HG02571 (cell line): ENCODE measurements at regions not wholly inside any gene's neighbourhood (a gene's known extent, or its start where the extent isn't known, plus 50 kb on each side); places are given as distances from the start of the nearest gene placed in this dataset.

Source experiments
- ATAC-seq: cut with Tn5 transposase; IDR thresholded peaks from one replicate; pipeline ENCODE4 v1.9.1; 2021; ENCODE audit warnings: mild to moderate bottlenecking, moderate library complexity; ENCODE audit not compliant: unreplicated experiment

DNA sequence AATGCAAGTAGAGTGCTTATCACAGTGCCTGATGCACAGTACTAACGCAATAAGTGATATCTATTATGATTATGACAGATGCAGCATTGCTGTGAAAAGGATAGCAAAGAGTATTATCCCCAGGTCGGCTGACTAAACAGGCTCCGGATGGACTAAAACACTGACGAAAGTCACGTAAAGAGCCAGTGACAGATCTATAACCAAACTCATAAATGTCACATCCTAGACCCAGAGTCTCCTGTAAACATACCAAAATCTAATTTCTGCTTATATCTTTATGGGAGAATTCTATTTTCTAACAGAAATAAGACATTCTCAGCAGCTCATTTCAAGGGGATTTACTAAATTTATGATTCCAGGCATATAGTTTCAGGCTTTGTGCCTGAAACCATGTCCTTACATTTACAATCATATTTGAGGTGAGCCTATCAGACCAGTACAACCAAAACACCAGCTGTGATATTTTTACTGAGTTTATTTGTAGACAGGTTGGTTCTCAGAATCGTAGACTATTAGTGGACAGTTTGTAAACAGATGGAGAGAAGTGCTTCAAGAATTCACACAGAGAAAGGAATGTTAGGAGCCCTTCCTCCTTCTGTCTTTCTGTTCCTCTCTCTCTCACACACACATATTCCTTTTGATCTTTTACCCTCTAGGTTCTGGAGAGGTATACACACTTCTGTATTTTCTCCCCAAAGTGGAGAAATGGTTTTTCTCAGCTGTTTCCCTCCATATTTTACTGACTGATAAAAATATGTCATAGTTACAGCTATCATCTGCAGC is 52.4 kb upstream of the WDR26 start:
- ATAC-seq, result no peak

DNA sequence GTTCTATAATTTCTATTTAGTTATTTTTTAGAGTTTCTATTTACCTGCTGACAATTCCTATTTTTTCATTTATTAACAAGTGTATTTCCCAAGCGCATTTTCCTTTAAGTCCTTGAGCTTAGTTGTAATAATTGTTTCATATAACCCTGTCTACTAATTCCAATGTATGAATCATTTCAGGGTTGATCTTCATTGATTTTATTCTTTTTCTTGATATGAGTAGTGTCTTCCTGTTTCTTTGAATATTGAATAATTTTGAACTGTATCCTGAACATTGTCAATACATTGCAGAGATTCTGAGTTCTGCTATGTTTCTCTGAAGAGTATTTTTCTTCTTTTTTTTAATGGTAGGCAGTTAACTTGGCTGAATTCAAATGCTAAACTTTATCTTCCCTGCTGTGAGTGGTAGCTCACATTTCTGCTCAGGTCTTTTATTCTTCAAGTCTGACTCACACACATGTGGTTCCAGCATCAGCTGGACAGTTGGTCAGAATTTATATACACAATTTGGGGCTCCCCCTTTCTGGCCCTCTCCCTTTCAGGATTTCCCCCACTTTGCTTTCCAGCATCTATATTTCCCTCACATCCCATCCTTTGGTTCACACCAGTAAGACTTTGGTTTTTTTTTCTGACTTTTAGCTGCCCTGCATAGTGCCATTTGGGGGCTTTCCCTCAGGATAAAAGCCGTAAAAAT is 54.4 kb upstream of the WDR26 start:
- peak; percentile 70 for ATAC-seq

DNA sequence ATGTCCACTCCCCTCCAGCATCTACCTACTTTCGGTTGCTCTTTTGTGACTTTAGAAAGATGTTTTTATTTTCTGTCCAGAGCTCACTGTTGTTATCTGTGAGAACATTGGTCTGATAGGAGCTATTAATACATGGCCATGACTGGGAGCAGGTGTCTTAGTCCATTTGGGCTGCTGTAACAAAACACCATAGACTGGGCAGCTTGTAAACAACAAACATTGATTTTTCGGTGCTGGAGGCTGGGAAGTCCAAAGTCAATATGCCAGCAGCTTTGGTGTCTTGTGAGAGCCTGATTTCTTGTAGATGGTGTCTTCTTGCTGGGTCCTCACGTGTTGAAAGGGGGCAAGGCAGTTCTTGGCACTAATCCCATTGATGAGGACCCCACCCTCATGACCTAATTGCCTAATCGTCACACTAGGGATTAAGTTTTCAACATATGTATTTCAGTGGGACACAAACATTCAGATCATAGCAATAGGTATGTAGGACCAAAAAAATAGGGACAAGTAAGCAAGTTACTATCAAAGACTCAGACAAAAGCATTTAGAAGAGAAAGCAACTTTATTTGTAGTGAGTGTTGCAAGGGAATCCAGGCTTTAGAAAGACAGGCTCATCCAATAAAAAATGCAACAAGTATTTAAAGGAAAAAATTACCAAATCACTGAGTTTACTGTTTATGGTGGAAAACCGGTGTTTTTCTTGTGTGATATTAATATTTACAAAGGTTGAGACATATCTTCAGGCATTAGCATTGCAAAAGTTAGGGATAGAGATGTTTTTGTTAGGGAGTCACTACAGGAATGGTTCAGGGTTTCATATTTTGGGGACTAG is 55.2 kb upstream of the WDR26 start:
- ATAC-seq, result no peak

DNA sequence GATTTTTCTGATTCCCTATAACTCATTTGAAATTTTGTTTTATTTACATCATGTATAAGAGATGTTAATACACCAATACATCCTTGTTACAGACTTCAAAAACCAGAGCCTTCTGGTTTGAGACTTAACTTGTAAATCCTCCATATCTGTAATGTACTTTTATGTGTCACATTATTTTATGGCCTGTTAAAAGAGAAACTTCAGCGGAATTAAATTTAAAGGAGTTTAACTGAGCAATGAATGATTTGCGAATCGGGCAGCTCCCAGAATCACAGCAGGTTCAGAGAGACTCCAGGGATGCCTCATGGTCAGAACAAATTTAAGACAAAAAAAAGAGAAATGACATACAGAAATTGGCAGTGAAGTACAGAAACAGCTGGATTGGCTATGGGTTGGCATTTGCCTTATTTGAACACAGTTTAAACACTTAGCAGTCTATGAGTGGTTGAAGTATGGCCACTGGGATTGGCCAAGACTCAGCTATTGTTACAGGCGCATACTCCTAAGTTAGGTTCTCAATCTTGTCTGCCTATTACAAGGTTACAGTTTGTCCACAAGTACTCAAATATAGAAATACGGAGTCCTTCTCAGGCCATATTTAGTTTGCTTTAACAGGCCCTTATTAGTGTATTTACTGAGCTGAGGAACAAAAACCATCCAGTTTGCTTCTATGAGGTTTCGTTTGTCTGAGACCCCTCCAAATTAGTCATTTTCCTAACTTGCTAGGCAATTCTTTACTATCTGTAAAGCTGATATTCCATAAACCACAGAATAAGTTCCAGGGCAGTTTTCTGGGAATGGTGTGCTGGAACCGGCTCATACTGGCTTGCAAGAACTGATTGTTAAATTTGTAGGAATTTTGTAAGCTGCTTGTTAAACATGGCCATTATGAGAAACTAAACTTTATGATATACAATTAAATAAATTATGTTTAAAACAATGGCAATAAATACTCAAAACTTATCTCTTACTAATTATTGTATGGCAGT is 56.2 kb upstream of the WDR26 start:
- ATAC-seq, result no peak

DNA sequence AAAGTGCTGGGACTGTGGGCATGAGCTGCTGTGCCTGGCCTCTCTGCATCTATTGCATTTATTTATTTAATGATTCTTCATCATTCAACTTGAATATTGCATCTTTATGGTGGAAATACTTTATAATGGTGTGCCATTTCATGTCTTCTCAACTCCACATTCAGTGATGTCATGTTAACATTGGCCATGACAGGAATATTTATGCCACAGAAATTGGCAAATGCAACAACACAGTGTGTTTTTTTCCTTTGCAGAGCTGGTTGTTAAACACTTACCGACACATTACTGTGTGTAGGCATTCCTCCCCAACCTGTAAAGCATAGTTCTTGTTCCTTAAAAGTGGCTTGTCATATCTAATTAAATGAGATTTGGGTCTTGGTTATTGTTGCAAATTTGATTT is 57.4 kb upstream of the WDR26 start:
- ATAC-seq, result no peak

DNA sequence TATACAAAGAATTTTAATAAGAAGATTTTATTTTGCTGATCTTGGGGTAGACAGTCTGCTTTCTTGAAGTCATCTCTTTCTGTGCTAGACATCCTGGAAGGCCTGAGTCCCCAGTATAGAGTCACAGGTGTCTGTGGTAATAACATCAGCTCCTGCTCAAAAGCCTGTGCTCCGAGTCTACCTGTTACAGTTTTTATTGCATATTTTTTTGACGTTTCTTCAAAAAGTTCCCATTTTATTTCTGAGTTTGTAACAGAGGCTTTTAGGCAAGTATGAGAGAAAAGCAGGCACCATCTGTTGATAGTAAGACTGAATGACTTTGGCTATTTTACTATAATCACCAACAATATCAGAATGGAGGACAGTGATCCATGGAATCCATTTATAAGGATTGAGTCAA is 58.0 kb upstream of the WDR26 start:
- ATAC-seq, result no peak

DNA sequence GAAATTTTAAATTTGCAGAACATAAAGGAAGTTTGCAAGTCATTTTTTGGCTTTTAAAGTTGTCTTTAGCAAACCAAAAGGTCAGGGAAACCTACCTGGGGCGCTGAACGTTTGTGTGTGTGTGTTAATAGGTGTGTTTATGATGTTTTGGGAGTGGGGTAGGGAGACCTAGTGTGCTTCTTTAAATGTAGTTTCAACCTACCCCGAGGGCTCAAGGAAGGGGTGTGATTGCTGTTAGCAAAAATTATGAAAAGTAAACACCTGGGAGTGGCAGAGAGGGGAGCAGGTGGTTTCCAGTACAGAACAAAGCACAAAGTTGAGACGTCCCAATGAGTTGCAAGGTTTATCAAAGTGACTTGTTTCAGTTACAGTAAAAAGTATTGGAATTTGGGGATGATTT is 58.7 kb upstream of the WDR26 start:
- ATAC-seq, result no peak

DNA sequence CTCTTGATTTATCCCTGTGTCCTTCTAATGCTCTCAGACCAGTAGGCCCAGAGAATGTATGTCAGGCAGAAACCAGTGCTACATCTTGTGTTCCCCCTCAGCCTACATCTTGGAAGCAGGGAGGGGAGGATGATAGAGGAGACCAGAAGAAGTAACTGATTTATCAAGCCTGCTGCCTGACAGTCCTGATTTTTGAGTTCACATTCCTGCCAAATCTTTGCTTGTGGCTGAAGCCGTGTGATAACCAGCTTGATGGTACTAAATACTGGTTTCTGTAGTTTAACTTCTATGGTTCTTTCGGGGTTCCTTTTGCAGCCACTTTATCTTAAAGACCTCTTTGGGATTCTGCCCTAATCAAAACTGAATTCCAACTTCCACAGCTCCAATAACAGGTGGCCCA is 59.7 kb upstream of the WDR26 start:
- no peak for ATAC-seq

DNA sequence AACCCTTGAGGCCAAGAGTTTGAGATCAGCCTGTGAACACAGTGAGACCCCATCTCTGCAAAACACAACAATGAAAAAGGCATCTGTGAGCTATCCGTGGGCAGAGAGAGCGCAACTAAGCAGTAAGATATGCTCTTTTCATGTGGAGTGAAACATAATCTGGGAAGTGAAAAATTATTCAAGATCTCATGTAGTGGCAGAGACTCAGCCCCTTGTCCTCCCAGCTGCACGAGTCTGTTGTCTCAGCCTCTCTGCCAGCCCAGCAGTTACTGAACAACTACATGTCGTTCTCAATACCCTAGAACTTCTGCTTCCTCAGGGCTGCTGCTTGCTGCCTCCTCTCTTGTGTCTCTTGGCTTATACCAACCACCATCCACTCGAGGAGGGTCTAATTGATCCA is 61.3 kb upstream of the WDR26 start:
- ATAC-seq, result no peak

DNA sequence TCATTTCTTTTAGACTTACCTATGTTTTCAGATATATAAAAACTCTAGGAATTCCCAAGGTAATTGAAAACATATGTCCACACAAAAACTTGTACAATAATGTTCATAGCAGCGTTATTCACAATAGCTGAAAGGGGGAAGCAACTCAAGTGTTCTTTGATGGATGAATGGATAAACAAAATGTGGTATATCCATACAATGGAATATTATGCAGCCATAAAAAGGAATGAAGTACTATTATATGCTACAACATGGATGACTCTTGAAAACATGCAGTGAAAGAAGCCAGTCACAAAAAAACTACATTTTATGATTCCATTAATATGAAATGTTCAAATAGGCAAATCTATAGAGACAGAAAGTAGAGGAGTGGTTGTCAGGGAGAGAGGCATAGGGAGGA is 62.2 kb upstream of the WDR26 start:
- no peak for ATAC-seq

DNA sequence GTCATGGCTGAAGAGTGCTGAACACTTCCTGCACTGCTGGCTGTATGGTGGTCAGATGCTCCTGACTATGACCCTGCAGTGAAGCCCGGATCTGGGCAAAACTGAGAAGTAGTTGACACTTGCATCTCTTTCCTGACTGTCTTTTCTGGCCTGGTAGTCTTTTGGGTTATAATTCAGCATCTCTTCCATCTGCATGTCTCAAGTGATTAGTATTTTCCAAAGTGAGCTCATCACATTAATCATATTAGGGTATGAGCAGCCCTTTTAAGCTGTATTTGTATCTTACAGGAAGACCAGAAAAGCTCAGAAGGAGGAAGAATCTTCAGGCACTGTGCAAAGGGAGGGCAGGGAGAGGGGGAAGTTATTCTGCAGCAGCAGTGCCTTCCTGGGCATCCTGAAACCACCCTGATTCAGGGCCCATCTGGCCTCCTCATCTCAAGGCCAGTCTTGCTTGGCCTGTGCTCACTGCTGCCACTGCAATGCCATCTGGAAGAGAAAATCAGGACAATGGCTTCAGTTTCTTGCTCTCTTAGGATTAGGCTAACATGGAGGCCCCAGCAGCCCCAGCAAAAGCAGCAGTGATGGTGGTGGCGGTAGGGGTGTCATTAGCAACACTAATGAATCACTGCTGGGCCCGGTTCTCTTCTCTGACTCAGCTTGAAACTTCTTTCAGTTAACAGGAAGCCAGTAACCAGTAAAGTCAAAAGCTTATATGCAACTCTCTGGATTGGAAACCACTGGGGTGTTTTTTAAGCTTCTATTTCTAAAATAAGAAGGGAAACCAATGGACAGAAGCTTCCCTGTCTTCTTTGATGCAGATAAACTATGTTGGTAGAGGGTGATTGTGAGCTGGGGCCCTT is 63.3 kb upstream of the WDR26 start:
- peak; percentile 97 for ATAC-seq

DNA sequence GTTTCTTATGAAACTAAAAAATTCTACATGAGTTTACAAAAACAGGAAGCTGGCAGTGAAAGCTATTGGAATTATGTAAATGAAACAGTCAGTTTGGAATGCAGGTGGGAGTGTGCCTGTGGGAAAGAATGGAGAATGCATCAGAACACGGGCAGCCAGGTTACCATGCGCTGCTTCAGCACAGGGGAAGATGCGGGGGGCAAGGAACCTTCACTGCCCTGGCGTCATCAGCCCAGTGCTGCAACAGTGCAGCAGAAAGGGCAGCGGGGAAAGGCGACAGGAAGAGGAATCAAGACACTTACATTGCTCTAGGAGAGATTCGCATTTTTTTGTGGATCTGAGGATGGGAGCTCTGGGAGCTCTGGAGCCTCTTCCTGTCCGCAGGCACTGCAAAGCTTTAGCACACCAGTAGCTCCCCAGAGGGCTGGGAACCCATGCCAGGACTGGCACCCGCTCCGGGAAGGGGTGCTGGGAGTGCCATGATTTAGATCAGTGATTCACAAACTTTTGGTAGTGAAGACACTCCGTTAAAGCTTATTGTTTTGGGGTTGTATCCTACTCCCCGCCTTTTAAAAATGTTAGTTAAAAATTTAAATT is 64.1 kb upstream of the WDR26 start:
- ATAC-seq, result peak; percentile 2

DNA sequence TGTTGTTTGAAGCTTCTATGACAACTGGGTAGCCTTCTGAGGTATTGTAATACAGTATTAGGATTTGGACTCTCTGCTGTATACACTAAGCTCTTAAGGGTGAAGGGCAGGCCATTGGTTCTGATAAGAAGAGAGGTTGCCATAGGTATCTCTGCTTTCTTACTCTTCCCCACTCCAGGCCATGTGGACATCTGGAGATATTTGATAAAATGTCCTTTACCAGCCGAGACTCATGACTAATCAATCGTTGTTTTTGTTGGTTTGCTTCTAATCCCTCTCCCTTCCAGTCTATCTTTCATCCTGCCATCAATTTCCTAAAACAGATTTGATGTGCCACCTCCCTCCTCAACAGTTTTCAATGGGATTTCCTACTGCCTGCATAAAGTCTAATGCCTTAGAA is 64.6 kb upstream of the WDR26 start:
- ATAC-seq, result no peak

DNA sequence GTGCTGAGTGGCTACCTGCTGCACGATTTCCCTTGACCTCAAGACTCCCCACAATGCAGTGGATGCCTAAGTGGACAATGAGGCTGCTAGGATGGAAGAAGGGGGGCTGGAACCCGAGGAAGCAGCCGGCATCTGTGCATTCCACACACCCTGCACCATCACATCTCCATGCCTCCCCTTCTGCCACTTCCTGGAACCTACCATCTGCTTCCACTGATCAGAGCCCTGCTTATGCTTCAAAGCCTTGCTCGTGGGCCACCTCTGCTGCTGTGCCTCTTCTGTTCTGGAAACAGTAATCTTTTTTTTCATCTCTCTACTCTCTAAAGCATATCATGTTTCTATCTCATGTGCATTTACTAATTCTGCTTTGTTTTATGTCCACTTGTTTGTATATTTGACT is 66.2 kb upstream of the WDR26 start:
- ATAC-seq, result no peak

DNA sequence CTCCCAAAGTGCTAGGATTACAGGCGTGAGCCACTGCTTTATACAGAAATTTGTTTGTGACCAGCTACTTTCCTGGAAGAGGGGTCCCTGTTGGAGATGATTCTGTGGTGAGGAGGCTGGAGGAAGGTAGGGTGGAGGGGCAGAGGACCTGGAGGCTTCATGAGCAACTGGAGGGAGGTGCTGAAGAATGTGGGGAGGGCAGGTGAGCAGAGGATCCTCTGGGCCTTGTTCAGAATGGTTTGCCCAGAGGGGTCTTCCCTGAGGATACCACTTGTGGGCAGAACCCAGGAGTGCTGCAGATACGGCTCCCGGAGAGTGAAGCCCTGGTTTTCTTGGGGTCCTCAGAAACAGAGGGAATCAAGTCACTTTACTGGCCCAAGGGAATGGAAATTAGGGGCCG is 67.2 kb upstream of the WDR26 start:
- no peak for ATAC-seq

DNA sequence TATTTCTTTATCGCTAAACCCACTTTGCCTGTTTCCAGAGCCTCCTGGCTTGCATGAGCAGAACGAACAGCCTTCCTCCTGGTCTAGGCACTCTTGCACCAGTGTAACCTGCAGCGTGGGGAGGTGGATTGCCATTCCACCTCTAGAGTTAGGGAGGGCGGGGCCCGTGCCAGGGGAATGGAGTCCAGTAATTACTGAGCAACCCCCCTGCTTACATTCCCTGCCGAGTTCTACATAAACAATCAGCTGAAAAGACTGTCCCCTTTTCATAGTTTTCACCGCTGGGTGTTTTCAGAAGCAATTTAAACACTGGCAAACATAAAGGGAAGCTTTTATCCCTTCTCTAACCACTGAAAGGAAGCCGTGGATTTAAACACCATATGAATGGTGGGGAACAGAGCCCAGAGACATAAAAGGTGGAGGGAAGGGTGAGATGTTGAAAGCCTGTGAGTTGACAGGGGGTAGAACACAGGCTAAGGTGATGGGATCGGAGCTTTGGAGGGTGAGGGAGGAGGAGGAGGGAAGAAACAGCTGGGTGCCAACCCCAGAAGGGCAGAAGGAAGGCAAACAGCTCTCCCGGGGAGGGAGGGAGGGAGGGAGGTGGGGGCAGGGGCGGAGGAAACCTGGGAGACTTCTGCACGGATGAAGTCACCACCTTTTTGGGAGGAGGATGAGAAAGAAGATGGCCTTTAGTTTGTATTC is 68.0 kb upstream of the WDR26 start:
- no peak for ATAC-seq

DNA sequence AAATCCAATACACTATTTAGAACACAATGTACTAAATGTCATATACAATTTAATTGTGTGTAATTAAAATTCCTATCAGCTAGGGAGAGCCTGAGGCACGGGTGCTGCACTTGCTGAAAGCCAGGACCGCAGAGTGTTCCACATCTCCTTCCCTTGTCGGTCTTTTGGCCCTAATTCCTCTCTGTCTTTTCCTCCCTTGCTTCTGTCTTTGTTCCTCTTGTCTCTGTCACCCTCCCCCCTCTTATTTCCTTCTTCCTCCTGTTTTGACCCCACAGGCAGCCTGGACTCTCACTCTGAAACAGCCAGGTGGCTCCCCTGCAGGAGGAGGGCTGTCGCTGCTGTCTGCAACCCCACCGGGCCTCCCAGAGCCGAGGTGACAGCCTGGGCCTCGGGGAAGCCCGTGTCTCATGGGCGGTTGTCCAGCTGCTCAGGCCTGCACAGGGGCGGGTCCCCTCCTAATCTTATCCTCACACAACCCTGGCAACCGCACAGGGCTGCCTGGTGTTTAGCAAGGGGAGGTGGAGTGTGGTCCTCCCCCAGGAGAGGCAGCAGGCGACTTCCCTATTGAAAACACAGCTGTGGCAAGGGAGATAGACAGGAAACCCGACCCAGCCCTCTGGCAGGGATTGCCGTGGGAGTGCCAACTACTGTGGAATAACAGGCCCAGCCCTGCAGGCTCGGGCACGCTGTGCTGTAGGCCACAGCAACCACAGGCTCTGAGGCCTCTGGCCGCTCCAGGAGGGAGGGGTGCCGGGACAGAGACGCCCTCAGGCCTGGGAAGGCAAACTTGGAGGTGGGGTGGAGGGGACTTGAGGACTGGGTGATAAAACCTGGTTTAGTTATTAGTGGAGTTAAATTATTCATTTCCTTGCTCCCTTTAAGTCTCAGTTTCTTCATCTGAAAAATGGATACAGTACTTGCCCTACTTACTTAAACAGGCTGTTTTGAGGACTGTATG is 68.8 kb upstream of the WDR26 start:
- peak; percentile 96 for ATAC-seq
